Heart left ventricle (tissue), 13 donors: ENCODE measurements at regions not wholly inside any gene's neighbourhood (a gene's known extent, or its start where the extent isn't known, plus 50 kb on each side); places are given as distances from the start of the nearest gene placed in this dataset.

ENCODE experiments used
- POLR2A ChIP-seq, 2 donors: fragments of 450-650 bp; IDR thresholded peaks; one replicate each; pipeline ENCODE4 v1.6.1; 2017; ENCODE audit warnings: antibody characterized with exemption in 2 of 2, mild to moderate bottlenecking in 2 of 2, moderate library complexity in 2 of 2
- TF ChIP-seq, protein P1 (sequence below), 12 donors: fragments of 200-600 bp; sonication (generic) in 4 of 12; IDR thresholded peaks; one replicate each; pipeline versions ENCODE4 v1.5.0 to v1.8.0; 2018 to 2022; ENCODE audit warnings: antibody characterized with exemption in 12 of 12, mild to moderate bottlenecking in 5 of 12
- donor health status: ischemic (EF 13 %, LVEDD 7.1; RV severe dilation, severe dysfunction).
- donor health status: DM: no; HTN: yes; CAD: no.
- donor health status: DM: no; HTN: no; CAD: no.
- donor health status: ischemic (EF 25% LVEDD 6.9; RV normal size, moderate dysfunction).
- donor health status: ischemic (EF 25% LVEDD 5.7; RV mildly dilated, moderate dysfunction).
- donor health status: ischemic (EF 35%, LVEDD 5.7; RV mildly dilated, moderate dysfunction).
- donor health status: nonischemic (EF 11% LVEDD 7.7; RV severe dilation, severe dysfunction).
- donor health status: DM: yes; HTN: yes; CAD: no.
- donor health status: PGD.
- donor health status: ischemic (EF 29% LVEDD 5.4; RV normal size, mild dysfunction).
- donor health status: nonischemic (EF 23%, LVEDD 6.1; RV moderate dilation, normal function).

DNA sequence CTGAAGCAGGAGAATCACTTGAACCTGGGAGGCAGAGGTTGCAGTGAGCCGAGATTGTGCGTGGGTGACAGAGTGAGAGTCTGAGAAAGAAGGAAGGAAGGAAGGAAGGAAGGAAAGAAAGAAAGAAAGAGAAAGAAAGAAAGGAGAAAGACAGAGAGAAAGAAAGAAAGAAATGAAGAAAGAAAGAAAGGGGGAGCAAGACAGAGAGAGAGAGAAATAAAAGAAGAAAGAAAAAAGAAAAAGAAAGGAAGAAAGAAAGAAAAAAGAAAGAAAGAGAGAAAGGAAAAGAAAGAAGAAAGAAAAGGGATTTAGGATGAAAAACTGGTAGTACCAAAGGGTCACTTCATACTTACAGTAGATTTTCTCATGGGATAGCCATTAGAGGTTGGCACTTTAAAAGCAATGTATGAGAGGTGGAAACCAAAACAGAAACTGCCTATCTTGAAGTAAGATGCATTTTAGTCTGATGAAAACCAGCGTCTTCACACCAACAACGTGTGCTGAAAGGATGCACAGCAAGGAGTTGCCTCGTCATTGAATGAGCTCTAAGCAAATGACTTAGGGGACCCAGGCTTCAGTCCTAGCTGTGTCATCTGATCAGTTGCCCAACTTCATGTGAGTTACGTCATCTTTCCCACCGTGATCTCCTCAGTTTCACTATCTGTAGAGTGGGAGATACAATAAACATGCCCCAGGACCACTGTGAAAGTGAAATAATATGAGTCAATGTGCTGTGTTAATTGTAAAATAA, 133.9 kb upstream of the NEDD9 start:
- TF ChIP-seq, protein P1, sequence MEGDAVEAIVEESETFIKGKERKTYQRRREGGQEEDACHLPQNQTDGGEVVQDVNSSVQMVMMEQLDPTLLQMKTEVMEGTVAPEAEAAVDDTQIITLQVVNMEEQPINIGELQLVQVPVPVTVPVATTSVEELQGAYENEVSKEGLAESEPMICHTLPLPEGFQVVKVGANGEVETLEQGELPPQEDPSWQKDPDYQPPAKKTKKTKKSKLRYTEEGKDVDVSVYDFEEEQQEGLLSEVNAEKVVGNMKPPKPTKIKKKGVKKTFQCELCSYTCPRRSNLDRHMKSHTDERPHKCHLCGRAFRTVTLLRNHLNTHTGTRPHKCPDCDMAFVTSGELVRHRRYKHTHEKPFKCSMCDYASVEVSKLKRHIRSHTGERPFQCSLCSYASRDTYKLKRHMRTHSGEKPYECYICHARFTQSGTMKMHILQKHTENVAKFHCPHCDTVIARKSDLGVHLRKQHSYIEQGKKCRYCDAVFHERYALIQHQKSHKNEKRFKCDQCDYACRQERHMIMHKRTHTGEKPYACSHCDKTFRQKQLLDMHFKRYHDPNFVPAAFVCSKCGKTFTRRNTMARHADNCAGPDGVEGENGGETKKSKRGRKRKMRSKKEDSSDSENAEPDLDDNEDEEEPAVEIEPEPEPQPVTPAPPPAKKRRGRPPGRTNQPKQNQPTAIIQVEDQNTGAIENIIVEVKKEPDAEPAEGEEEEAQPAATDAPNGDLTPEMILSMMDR (IDR thresholded peaks at IDR 0.05): no peak
- TF ChIP-seq POLR2A (IDR thresholded peaks at IDR 0.05): no peak
